ENCODE measurements at regions not wholly inside any gene's neighbourhood (a gene's known extent, or its start where the extent isn't known, plus 50 kb on each side); places are given as distances from the start of the nearest gene placed in this dataset.
A peak's percentile ranks its signal among the peaks of the same experiment; 100 is the strongest.

GRCh38 chr11:130624971-130625544, 176.6 kb downstream of the ADAMTS15 start:
- Mint-ChIP-seq H3K4me1 (no peaks in the 10 kb centered on the region), H3K9me3 (no peaks in the 10 kb centered on the region), H3K36me3 (ENCODE audit: low read depth) (no peaks in the 10 kb centered on the region), H3K27ac (no peak overlapping the region), H3K4me3 (no peak overlapping the region), H3K27me3 (peaks cover 25% of the 10 kb centered on the region)
- ATAC-seq (replicated peaks): no peak

- no peak overlapping the region for H3K27ac Mint-ChIP-seq
- H3K36me3 Mint-ChIP-seq (ENCODE audit: low read depth): no peaks in the 10 kb centered on the region
- no peaks in the 10 kb centered on the region for H3K4me1 Mint-ChIP-seq
- peaks cover 25% of the 10 kb centered on the region for H3K27me3 Mint-ChIP-seq
- H3K9me3 Mint-ChIP-seq: no peaks in the 10 kb centered on the region
- no peak overlapping the region for H3K4me3 Mint-ChIP-seq
- no peak for ATAC-seq (replicated peaks)
Observed at GRCh38 chr11:130625578-130626306, 177.3 kb downstream of the ADAMTS15 start.

DNA sequence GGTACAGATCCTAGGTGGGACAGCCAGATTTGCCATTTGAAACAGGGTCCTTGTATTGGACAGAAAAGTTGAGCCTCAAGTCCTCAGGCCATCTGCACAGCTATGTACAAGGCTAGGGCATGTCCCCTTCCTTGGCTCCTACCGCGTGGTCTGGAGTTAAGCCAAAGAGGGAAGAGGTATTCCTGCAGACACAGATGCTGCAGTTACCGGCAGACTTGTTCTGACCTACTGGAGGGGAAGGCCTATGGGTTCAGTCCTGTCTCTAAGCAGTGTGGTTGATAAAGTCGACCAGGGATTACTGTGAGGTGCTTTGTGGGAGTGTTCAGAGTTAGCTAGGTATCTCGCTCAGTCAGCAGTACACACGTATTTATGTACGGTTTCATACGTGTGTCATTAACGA, 180.6 kb downstream of the ADAMTS15 start:
- Mint-ChIP-seq H3K9me3 (no peaks in the 10 kb centered on the region), H3K4me3 (no peak overlapping the region), H3K4me1 (peaks cover 4% of the 10 kb centered on the region), H3K27ac (no peak overlapping the region), H3K36me3 (ENCODE audit: low read depth) (no peaks in the 10 kb centered on the region), H3K27me3 (peaks cover 20% of the 10 kb centered on the region)
- ATAC-seq (replicated peaks): no peak

GRCh38 chr11:130631119-130631518, 182.7 kb downstream of the ADAMTS15 start:
- Mint-ChIP-seq H3K27ac (no peak overlapping the region), H3K4me1 (peaks cover 4% of the 10 kb centered on the region), H3K4me3 (no peak overlapping the region), H3K27me3 (peaks cover 19% of the 10 kb centered on the region), H3K9me3 (no peaks in the 10 kb centered on the region), H3K36me3 (ENCODE audit: low read depth) (no peaks in the 10 kb centered on the region)
- ATAC-seq (replicated peaks): peak; percentile 95

DNA sequence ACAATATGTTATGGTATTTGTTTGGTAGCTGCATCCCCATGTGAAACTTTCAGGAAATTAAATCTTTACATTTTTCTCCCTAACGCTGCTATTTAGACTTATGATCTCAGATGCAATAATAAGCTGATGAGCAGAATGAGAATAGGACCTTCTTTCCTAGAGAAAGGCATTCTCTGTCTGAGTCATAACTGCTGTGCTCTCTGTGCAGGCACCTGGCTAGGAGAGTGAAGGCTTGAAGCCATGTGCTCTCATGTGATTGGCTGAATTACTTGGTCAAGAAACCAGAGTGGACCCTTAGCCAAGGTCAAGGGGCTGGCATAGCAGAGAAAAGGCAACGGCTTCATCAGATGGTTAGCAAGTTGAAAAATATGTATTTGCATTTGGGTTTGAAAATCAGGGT, 185.0 kb downstream of the ADAMTS15 start:
- no peak for ATAC-seq (replicated peaks)
- H3K4me3 Mint-ChIP-seq: no peak overlapping the region

DNA sequence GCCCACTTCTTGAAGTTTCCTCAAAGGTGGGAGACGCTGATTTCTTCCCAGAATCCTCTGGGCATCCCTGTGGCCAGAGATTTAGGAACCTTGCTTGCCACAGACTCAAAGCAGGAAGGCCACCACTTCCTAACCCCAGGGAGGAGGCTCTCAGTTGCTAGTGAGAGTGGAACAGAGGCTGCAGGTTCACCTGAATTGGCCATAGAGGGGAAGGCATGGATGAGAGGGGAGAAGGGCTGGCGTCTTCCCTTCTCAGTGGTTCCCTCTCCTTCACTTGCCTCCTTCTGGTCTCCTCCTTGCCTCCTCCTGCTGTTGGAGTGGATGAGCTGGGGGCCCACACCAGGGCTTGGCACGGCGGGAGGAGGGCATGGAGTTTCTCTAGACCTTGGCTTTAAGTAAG, 185.7 kb downstream of the ADAMTS15 start:
- Mint-ChIP-seq H3K9me3 (no peaks in the 10 kb centered on the region), H3K4me1 (peaks cover 4% of the 10 kb centered on the region), H3K36me3 (ENCODE audit: low read depth) (no peaks in the 10 kb centered on the region), H3K27ac (no peak overlapping the region), H3K4me3 (no peak overlapping the region), H3K27me3 (peaks cover 15% of the 10 kb centered on the region)
- ATAC-seq (replicated peaks): no peak

More for the DNA sequence above, 185.0 kb downstream of the ADAMTS15 start:
- H3K27me3 Mint-ChIP-seq: peaks cover 15% of the 10 kb centered on the region
- no peaks in the 10 kb centered on the region for H3K9me3 Mint-ChIP-seq
- H3K27ac Mint-ChIP-seq: no peak overlapping the region
- H3K4me1 Mint-ChIP-seq: peaks cover 4% of the 10 kb centered on the region
- no peaks in the 10 kb centered on the region for H3K36me3 Mint-ChIP-seq (ENCODE audit: low read depth)

GRCh38 chr11:130634961-130635473, 186.6 kb downstream of the ADAMTS15 start:
- peaks cover 15% of the 10 kb centered on the region for H3K27me3 Mint-ChIP-seq
- peaks cover 4% of the 10 kb centered on the region for H3K4me1 Mint-ChIP-seq
- ATAC-seq (replicated peaks): peak; percentile 38
- H3K36me3 Mint-ChIP-seq (ENCODE audit: low read depth): no peaks in the 10 kb centered on the region
- H3K4me3 Mint-ChIP-seq: no peak overlapping the region
- no peaks in the 10 kb centered on the region for H3K9me3 Mint-ChIP-seq
- H3K27ac Mint-ChIP-seq: no peak overlapping the region

DNA sequence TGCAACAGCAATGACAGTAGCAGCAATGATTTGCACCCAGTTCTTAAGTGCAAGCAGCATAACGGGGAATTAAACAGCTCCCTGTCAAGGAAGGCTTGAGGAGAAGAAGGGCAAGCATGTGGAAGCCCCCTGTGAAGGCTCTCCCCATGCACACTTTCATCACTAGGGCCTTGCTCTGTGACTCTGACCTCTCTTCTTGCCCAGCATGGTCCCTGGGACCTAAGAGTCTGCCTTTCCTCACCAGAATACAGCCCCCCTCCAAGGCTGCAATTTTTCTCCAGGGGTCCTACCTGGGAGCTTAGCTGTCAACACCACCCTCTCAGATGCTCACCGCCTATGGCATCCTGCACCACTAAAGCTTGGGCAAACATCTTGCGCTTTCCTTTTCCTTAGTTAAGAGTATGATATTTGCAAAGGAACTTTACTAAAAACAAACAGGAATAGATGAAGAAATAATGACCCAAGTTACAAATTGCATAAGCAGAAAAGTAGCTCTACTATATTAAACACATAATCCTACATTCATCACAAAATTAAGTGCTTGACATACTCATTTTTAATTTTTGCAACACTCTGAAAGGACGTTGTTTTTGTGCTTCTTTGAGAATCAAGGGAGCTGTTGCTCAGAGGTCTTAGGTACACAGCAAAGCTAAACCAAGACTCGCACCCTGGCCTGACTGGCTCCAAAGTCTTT, 187.6 kb downstream of the ADAMTS15 start:
- Mint-ChIP-seq H3K9me3 (no peaks in the 10 kb centered on the region), H3K36me3 (ENCODE audit: low read depth) (no peaks in the 10 kb centered on the region), H3K27me3 (peaks cover 15% of the 10 kb centered on the region), H3K4me1 (peaks cover 3% of the 10 kb centered on the region), H3K27ac (no peak overlapping the region), H3K4me3 (no peak overlapping the region)
- ATAC-seq (replicated peaks): no peak

GRCh38 chr11:130636722-130637464, 188.4 kb downstream of the ADAMTS15 start:
- Mint-ChIP-seq H3K4me3 (no peak overlapping the region), H3K27ac (no peak overlapping the region), H3K36me3 (ENCODE audit: low read depth) (no peaks in the 10 kb centered on the region), H3K27me3 (peaks cover 14% of the 10 kb centered on the region), H3K9me3 (no peaks in the 10 kb centered on the region), H3K4me1 (no peaks in the 10 kb centered on the region)
- ATAC-seq (replicated peaks): peak; percentile 78

GRCh38 chr11:130637566-130637965, 189.1 kb downstream of the ADAMTS15 start:
- Mint-ChIP-seq H3K4me1 (no peaks in the 10 kb centered on the region), H3K9me3 (no peaks in the 10 kb centered on the region)
- ATAC-seq (replicated peaks): no peak

DNA sequence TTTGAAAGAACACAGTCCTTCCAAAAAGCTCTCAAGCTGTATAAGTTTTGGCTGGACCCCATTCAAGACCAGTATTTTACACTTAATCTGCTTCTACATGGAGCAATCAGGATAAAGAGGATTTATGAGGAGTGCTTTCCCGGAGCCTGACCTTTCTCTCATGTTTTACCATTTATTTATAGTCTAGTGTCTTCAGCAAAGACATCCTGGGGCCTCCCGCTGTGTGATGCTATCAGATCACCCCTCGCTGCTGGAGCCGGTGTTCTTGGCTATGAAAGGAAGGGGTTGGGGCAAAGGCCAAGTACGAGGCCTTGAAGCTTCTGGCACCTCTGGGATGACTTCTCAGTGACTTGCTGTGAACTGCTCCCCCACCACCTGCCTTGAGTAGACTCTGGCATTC, 189.6 kb downstream of the ADAMTS15 start:
- no peak for ATAC-seq (replicated peaks)

More at GRCh38 chr11:130637566-130637965, 189.1 kb downstream of the ADAMTS15 start:
- Mint-ChIP-seq H3K27me3 (peaks cover 13% of the 10 kb centered on the region), H3K27ac (no peak overlapping the region), H3K36me3 (ENCODE audit: low read depth) (no peaks in the 10 kb centered on the region), H3K4me3 (no peak overlapping the region)

DNA sequence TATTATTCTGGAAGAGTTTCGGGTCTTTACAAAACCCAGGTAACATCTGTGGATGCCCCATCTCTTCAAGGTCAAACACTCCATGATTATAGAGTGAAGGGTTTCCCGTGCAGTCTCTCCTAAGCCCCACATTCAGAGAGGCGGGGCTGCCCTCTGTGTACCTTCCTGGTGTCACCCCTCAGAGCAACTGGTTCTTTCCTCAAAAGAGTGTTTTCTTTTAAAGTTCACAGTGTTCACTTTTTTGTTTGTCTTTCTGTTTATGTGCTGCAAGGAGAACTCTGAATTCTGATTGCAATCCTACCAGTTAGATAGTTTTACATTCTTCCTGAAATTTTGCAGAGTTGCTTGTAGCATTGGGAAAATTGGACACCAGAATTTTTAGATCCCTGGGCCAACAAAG, 190.2 kb downstream of the ADAMTS15 start:
- H3K4me3 Mint-ChIP-seq: no peak overlapping the region
- H3K27ac Mint-ChIP-seq: no peak overlapping the region
- H3K36me3 Mint-ChIP-seq (ENCODE audit: low read depth): no peaks in the 10 kb centered on the region
- no peaks in the 10 kb centered on the region for H3K9me3 Mint-ChIP-seq
- ATAC-seq (replicated peaks): no peak
- H3K27me3 Mint-ChIP-seq: peaks cover 15% of the 10 kb centered on the region
- H3K4me1 Mint-ChIP-seq: no peaks in the 10 kb centered on the region

More for the DNA sequence above, 189.6 kb downstream of the ADAMTS15 start:
- Mint-ChIP-seq H3K27me3 (peaks cover 18% of the 10 kb centered on the region), H3K4me3 (no peak overlapping the region), H3K4me1 (no peaks in the 10 kb centered on the region), H3K9me3 (no peaks in the 10 kb centered on the region), H3K36me3 (ENCODE audit: low read depth) (no peaks in the 10 kb centered on the region), H3K27ac (no peak overlapping the region)

DNA sequence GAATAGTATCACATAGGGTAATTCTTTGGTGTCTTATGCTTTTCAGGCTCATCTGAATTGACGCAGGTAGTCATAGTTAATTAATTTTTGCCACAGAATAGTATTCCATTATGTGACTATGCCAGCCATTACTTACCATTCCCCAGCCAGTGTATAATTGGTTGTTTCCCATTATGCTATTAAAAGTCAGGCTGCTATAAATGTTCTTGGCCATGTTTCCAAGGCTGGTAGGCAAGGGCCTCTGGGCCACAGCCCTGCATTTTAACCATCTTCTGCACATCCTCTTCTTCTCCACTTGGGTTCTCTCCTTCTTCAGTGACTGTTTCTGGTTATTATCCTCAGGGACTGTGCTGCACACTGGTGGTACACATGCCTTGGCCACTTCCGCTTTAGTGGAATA, 190.9 kb downstream of the ADAMTS15 start:
- H3K36me3 Mint-ChIP-seq (ENCODE audit: low read depth): no peaks in the 10 kb centered on the region
- no peaks in the 10 kb centered on the region for H3K9me3 Mint-ChIP-seq
- H3K4me1 Mint-ChIP-seq: no peaks in the 10 kb centered on the region
- H3K27me3 Mint-ChIP-seq: peaks cover 11% of the 10 kb centered on the region
- no peak overlapping the region for H3K27ac Mint-ChIP-seq
- no peak for ATAC-seq (replicated peaks)
- H3K4me3 Mint-ChIP-seq: no peak overlapping the region

DNA sequence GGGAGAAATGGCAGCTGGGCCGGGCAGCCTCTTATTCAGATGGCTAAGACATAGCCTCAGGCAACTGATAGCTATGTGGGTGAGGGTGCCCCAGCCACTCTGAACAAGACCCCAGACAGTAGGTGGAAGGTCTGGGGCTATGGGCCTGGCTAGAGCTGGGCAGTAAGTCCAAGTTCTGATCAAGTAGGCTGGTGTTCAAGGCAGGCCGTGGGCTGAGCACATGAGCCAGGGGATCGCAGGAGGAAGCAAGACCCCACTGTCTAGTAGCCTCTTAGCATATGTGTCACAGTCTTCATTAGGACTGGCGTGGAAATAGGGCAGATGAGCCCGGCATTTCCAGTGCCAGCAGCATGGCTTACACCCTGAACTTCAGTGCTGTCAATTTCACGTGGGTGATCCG, 192.1 kb downstream of the ADAMTS15 start:
- Mint-ChIP-seq H3K4me3 (no peak overlapping the region), H3K27ac (no peak overlapping the region), H3K9me3 (no peaks in the 10 kb centered on the region), H3K4me1 (no peaks in the 10 kb centered on the region), H3K36me3 (ENCODE audit: low read depth) (no peaks in the 10 kb centered on the region), H3K27me3 (peaks cover 11% of the 10 kb centered on the region)
- no peak for ATAC-seq (replicated peaks)
